ENCODE measurements at regions not wholly inside any gene's neighbourhood (a gene's known extent, or its start where the extent isn't known, plus 50 kb on each side); places are given as distances from the start of the nearest gene placed in this dataset.

- no peak for TF ChIP-seq ZNF696 (CRISPR knock-in tag; conservative IDR thresholded peaks at IDR 0.05)
- TF ChIP-seq CREB5 (CRISPR knock-in tag; IDR thresholded peaks at IDR 0.05): no peak
- no peak for TF ChIP-seq SMC3 (conservative IDR thresholded peaks at IDR 0.05; ENCODE audit: insufficient read depth, low read depth, low read length)
- no peak for TF ChIP-seq GTF3C2 (IDR thresholded peaks at IDR 0.05; ENCODE audit: borderline replicate concordance, extremely low read depth, insufficient read length)
- no peak for TF ChIP-seq ZZZ3 (IDR thresholded peaks at IDR 0.05)
- TF ChIP-seq CTCF (IDR thresholded peaks at IDR 0.05 in 2 of 3, conservative IDR thresholded peaks at IDR 0.05 in 1 of 3; ENCODE audit: insufficient read depth in 2 of 3, low read depth in 1 of 3, low read length in 3 of 3): no peak
- no peak for TF ChIP-seq GABPB1 (CRISPR knock-in tag; IDR thresholded peaks at IDR 0.05)
- no peak for TF ChIP-seq ATF4 (CRISPR knock-in tag; IDR thresholded peaks at IDR 0.05)
- TF ChIP-seq MYC (IDR thresholded peaks at IDR 0.05; ENCODE audit: low read depth, low read length): no peak
- no peak for TF ChIP-seq MYC (CRISPR knock-in tag; IDR thresholded peaks at IDR 0.05; ENCODE audit: borderline replicate concordance, low read depth)
- no peak for TF ChIP-seq ZNF592 (IDR thresholded peaks at IDR 0.05)
- no peak for TF ChIP-seq RCOR1 (IDR thresholded peaks at IDR 0.05; ENCODE audit: borderline replicate concordance in 1 of 2, low read depth in 2 of 2, low read length in 2 of 2)
- TF ChIP-seq RBM17 (IDR thresholded peaks at IDR 0.05; ENCODE audit: borderline replicate concordance, low read depth, low read length): no peak
- no peak for TF ChIP-seq ZBTB43 (CRISPR knock-in tag; IDR thresholded peaks at IDR 0.05)
Observed at GRCh38 chr13:108402850-108403249, 133.3 kb downstream of the TNFSF13B start.

All from K562 (cell line).